ENCODE measurements at regions not wholly inside any gene's neighbourhood (a gene's known extent, or its start where the extent isn't known, plus 50 kb on each side); places are given as distances from the start of the nearest gene placed in this dataset.
"Not testable (repeated sequence)": the region's sequence is repeated elsewhere in the genome, so short reads cannot be mapped to it uniquely, and the experiment has no call there.

- TF ChIP-seq, protein P1, sequence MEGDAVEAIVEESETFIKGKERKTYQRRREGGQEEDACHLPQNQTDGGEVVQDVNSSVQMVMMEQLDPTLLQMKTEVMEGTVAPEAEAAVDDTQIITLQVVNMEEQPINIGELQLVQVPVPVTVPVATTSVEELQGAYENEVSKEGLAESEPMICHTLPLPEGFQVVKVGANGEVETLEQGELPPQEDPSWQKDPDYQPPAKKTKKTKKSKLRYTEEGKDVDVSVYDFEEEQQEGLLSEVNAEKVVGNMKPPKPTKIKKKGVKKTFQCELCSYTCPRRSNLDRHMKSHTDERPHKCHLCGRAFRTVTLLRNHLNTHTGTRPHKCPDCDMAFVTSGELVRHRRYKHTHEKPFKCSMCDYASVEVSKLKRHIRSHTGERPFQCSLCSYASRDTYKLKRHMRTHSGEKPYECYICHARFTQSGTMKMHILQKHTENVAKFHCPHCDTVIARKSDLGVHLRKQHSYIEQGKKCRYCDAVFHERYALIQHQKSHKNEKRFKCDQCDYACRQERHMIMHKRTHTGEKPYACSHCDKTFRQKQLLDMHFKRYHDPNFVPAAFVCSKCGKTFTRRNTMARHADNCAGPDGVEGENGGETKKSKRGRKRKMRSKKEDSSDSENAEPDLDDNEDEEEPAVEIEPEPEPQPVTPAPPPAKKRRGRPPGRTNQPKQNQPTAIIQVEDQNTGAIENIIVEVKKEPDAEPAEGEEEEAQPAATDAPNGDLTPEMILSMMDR (conservative IDR thresholded peaks at IDR 0.05; ENCODE audit: low read depth, low read length): no peak
- no peak overlapping the region for H3K4me3 ChIP-seq (ENCODE audit: low read depth, low read length)
- no peak for DNase-seq (ENCODE audit: low read depth)
Observed at GRCh38 chr14:71556730-71557129, 375.5 kb upstream of the RGS6 start.

DNA sequence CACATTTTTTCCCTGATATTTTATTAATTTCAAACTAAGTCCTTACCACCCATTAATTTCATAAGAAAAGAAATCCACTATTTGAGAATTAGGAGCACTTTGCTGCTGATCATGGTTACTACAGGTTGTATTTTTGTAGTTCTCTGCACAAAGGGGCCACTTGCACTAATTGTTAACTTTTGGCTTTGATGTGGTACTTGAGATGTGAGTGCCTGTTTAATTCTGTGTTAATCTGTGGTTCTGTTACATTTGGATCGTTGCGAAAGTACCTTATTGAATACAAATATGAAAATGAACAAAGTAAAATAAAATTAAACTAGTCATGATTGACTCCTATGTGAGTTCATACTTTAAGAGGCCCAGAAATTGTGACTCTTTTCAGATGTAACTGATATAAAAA, 374.9 kb upstream of the RGS6 start:
- TF ChIP-seq, protein P1 (conservative IDR thresholded peaks at IDR 0.05; ENCODE audit: low read depth, low read length): no peak
- no peak for DNase-seq (ENCODE audit: low read depth)

GRCh38 chr14:71558943-71559342, 373.3 kb upstream of the RGS6 start:
- H3K4me3 ChIP-seq (ENCODE audit: low read depth, low read length); DNase-seq (ENCODE audit: low read depth): not testable (repeated sequence)

More for the DNA sequence above, 374.9 kb upstream of the RGS6 start:
- H3K4me3 ChIP-seq (ENCODE audit: low read depth, low read length): no peak overlapping the region

GRCh38 chr14:71560751-71561150, 371.5 kb upstream of the RGS6 start:
- TF ChIP-seq, protein P1 (conservative IDR thresholded peaks at IDR 0.05; ENCODE audit: low read depth, low read length): no peak
- no peak overlapping the region for H3K4me3 ChIP-seq (ENCODE audit: low read depth, low read length)
- DNase-seq (ENCODE audit: low read depth): no peak

- no peak overlapping the region for H3K4me3 ChIP-seq (ENCODE audit: low read depth, low read length)
- TF ChIP-seq, protein P1 (conservative IDR thresholded peaks at IDR 0.05; ENCODE audit: low read depth, low read length): no peak
- DNase-seq (ENCODE audit: low read depth): no peak
Observed at GRCh38 chr14:71563492-71564153, 368.6 kb upstream of the RGS6 start.

- DNase-seq (ENCODE audit: low read depth): no peak
- TF ChIP-seq, protein P1 (conservative IDR thresholded peaks at IDR 0.05; ENCODE audit: low read depth, low read length): no peak
- H3K4me3 ChIP-seq (ENCODE audit: low read depth, low read length): no peak overlapping the region
Observed at GRCh38 chr14:71566276-71566675, 366.0 kb upstream of the RGS6 start.

- not testable (repeated sequence) for DNase-seq (ENCODE audit: low read depth); H3K4me3 ChIP-seq (ENCODE audit: low read depth, low read length)
Observed at GRCh38 chr14:71567499-71568133, 364.6 kb upstream of the RGS6 start.

DNA sequence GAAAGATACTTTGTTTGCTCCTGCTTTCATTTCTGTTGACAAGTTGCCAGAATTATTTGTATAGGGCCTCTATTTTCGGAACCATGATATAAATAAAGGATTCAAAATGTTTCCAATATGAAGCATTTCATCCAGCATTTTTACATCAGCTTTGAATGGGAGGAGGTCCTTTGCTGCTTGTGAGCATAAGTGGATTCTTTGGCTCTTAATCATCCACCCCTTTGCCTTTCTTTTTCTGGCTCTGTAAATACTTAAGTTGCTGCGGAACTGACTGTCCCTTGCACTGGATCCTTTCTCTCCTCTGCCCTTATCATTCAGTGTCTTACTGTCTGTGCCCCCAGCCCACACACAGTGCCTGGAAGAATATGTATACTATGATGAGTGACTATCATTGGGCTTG, 357.3 kb upstream of the RGS6 start:
- H3K4me3 ChIP-seq (ENCODE audit: low read depth, low read length): no peak overlapping the region
- TF ChIP-seq, protein P1 (conservative IDR thresholded peaks at IDR 0.05; ENCODE audit: low read depth, low read length): no peak
- DNase-seq (ENCODE audit: low read depth): peak; percentile 94

Measured in choroid plexus epithelial cell (primary cell).